SK-N-SH (cell line): ENCODE measurements at regions not wholly inside any gene's neighbourhood (a gene's known extent, or its start where the extent isn't known, plus 50 kb on each side); places are given as distances from the start of the nearest gene placed in this dataset.

Source experiments
- CTCF ChIA-PET: fragments of 300-600, 350-600 bp; formaldehyde crosslinking; extraction: SDS; loops from one replicate; lab custom pipeline; 2021; lab: Yijun Ruan, JAX
- POLR2A ChIA-PET: fragments of 350-600 bp; sonication (Branson Sonifier 250); formaldehyde crosslinking; extraction: SDS; loops from one replicate; lab custom pipeline; 2020; ENCODE audit warnings: antibody characterized with exemption, inconsistent platforms; lab: Yijun Ruan, JAX
- DNase-seq: peaks from one replicate; pipeline ENCODE4 v3.0.0; 2012
- H2AFZ ChIP-seq: fragments of 200-600 bp; sonication (generic); 2 replicates; pipeline ENCODE4 v1.8.1; 2016; ENCODE audit warnings: antibody characterized with exemption, mild to moderate bottlenecking, low read depth
- H3F3A ChIP-seq: fragments of 200-600 bp; sonication (generic); replicated peaks from 2 replicates; pipeline ENCODE3; 2016; ENCODE audit warnings: antibody characterized with exemption, mild to moderate bottlenecking; ENCODE audit not compliant: insufficient read depth
- H3K27ac ChIP-seq, 2 experiments: fragments of 200-500 bp in 1 of 2; fragments of 200-600 bp in 1 of 2; sonication (Bioruptor generic) in 1 of 2; sonication (generic), shearing (Covaris generic) in 1 of 2; 2 replicates each; pipeline versions ENCODE4 v1.5.1 to v1.6.1; 2014 to 2016; ENCODE audit warnings: low read depth in 2 of 2, inconsistent platforms in 1 of 2, low read length in 1 of 2, mild to moderate bottlenecking in 1 of 2, mixed read lengths in 1 of 2
- H3K27me3 ChIP-seq: fragments of 200-600 bp; sonication (generic), shearing (Covaris generic); 2 replicates; pipeline ENCODE4 v1.6.1; 2016; ENCODE audit warnings: mixed run types; ENCODE audit not compliant: insufficient read depth
- H3K36me3 ChIP-seq, 2 experiments: fragments of 200-500 bp in 1 of 2; fragments of 200-600 bp in 1 of 2; sonication (Bioruptor generic) in 1 of 2; sonication (generic) in 1 of 2; replicated peaks in 1 of 2; 2 replicates each; pipeline versions ENCODE3 to v1.5.1; 2014 to 2016; ENCODE audit warnings: low read length in 1 of 2, mild to moderate bottlenecking in 1 of 2; ENCODE audit not compliant: insufficient read depth in 2 of 2, control insufficient read depth in 1 of 2
- H3K4me1 ChIP-seq, 2 experiments: fragments of 200-500 bp in 1 of 2; fragments of 200-600 bp in 1 of 2; sonication (Bioruptor generic) in 1 of 2; sonication (generic), shearing (Covaris generic) in 1 of 2; 2 replicates each; pipeline versions ENCODE4 v1.5.1 to v1.6.1; 2014 to 2016; ENCODE audit warnings: low read depth in 1 of 2, low read length in 1 of 2, mixed run types in 1 of 2; ENCODE audit not compliant: insufficient read depth in 2 of 2, control insufficient read depth in 1 of 2
- H3K4me2 ChIP-seq: fragments of 200-600 bp; sonication (generic), shearing (Covaris generic); 2 replicates; pipeline ENCODE4 v1.6.1; 2017; ENCODE audit warnings: mixed run types
- H3K4me3 ChIP-seq, 2 experiments: fragments of 200-500 bp in 1 of 2; fragments of 200-600 bp in 1 of 2; sonication (Bioruptor generic) in 1 of 2; sonication (generic), shearing (Covaris generic) in 1 of 2; 2 replicates each; pipeline versions ENCODE4 v1.5.1 to v1.8.1; 2014 to 2016; ENCODE audit warnings: low read depth in 2 of 2, inconsistent platforms in 1 of 2, low read length in 1 of 2, mild to moderate bottlenecking in 1 of 2, mixed read lengths in 1 of 2, moderate library complexity in 1 of 2
- H3K79me2 ChIP-seq: fragments of 200-600 bp; sonication (generic); 2 replicates; pipeline ENCODE4 v1.8.1; 2017; ENCODE audit warnings: mild to moderate bottlenecking; ENCODE audit not compliant: insufficient read depth
- H3K9ac ChIP-seq: fragments of 200-600 bp; sonication (generic); 2 replicates; pipeline ENCODE4 v1.6.1; 2017; ENCODE audit warnings: mixed run types
- H3K9me2 ChIP-seq: fragments of 200-600 bp; sonication (generic); 2 replicates; pipeline ENCODE4 v1.6.1; 2017; ENCODE audit warnings: mixed run types
- H3K9me3 ChIP-seq: fragments of 200-600 bp; sonication (generic); 2 replicates; pipeline ENCODE4 v1.6.1; 2017; ENCODE audit warnings: mixed run types, mild to moderate bottlenecking, moderate library complexity
- H4K20me1 ChIP-seq: fragments of 200-600 bp; sonication (generic); 2 replicates; pipeline ENCODE4 v1.6.1; 2017; ENCODE audit warnings: mild to moderate bottlenecking, mixed run types; ENCODE audit not compliant: insufficient read depth
- FOXM1 ChIP-seq: IDR thresholded peaks from 2 replicates; pipeline ENCODE4 v1.4.0; 2012; ENCODE audit warnings: low read depth, mild to moderate bottlenecking
- GABPA ChIP-seq: IDR thresholded peaks from 2 replicates; pipeline ENCODE4 v1.4.0; 2012; ENCODE audit warnings: low read depth, mild to moderate bottlenecking
- MEF2A ChIP-seq: IDR thresholded peaks from 2 replicates; pipeline ENCODE4 v1.4.0; 2012; ENCODE audit warnings: low read depth, borderline replicate concordance
- MXI1 ChIP-seq: IDR thresholded peaks from 2 replicates; pipeline ENCODE4 v1.6.1; 2012; ENCODE audit warnings: mild to moderate bottlenecking, low read depth, low read length, improper control_type of control experiment
- NFIC ChIP-seq: IDR thresholded peaks from 2 replicates; pipeline ENCODE4 v1.4.0; 2012; ENCODE audit warnings: borderline replicate concordance
- POLR2AphosphoS5 ChIP-seq: IDR thresholded peaks from 2 replicates; pipeline ENCODE4 v1.6.1; 2012; ENCODE audit warnings: low read depth, low read length
- RAD21 ChIP-seq: IDR thresholded peaks from 2 replicates; pipeline ENCODE4 v1.6.1; 2012; ENCODE audit warnings: mild to moderate bottlenecking, low read length
- RCOR1 ChIP-seq: fragments of 150-350 bp; IDR thresholded peaks from 2 replicates; pipeline ENCODE4 v1.6.1; 2017; ENCODE audit warnings: antibody characterized with exemption, low read length
- RXRA ChIP-seq: IDR thresholded peaks from 2 replicates; pipeline ENCODE4 v1.4.0; 2012; ENCODE audit warnings: low read depth, mild to moderate bottlenecking, borderline replicate concordance
- SIN3A ChIP-seq: IDR thresholded peaks from 2 replicates; pipeline ENCODE4 v1.6.1; 2012; ENCODE audit warnings: low read depth, mild to moderate bottlenecking, low read length, moderate library complexity, borderline replicate concordance
- SMC3 ChIP-seq: IDR thresholded peaks from 2 replicates; pipeline ENCODE4 v1.6.1; 2012; ENCODE audit warnings: low read depth, low read length, improper control_type of control experiment
- TEAD4 ChIP-seq: IDR thresholded peaks from 2 replicates; pipeline ENCODE4 v1.4.0; 2012; ENCODE audit warnings: mild to moderate bottlenecking, borderline replicate concordance; ENCODE audit not compliant: insufficient read depth
- YY1 ChIP-seq: IDR thresholded peaks from 2 replicates; pipeline ENCODE4 v1.4.0; 2012; ENCODE audit warnings: low read depth, mild to moderate bottlenecking
- TF ChIP-seq, protein P1 (sequence below): fragments of 150-350 bp; IDR thresholded peaks from 2 replicates; pipeline ENCODE4 v1.6.1; 2017; ENCODE audit warnings: antibody characterized with exemption, low read length, low read depth, borderline replicate concordance
- TF ChIP-seq, protein P2 (sequence below): IDR thresholded peaks from 2 replicates; pipeline ENCODE4; 2012
- TF ChIP-seq, protein P3 (sequence below): fragments of 200-600 bp; sonication (generic); IDR thresholded peaks from 2 replicates; pipeline ENCODE4 v1.6.1; 2017; ENCODE audit warnings: antibody characterized with exemption, mild to moderate bottlenecking, moderate library complexity

DNA sequence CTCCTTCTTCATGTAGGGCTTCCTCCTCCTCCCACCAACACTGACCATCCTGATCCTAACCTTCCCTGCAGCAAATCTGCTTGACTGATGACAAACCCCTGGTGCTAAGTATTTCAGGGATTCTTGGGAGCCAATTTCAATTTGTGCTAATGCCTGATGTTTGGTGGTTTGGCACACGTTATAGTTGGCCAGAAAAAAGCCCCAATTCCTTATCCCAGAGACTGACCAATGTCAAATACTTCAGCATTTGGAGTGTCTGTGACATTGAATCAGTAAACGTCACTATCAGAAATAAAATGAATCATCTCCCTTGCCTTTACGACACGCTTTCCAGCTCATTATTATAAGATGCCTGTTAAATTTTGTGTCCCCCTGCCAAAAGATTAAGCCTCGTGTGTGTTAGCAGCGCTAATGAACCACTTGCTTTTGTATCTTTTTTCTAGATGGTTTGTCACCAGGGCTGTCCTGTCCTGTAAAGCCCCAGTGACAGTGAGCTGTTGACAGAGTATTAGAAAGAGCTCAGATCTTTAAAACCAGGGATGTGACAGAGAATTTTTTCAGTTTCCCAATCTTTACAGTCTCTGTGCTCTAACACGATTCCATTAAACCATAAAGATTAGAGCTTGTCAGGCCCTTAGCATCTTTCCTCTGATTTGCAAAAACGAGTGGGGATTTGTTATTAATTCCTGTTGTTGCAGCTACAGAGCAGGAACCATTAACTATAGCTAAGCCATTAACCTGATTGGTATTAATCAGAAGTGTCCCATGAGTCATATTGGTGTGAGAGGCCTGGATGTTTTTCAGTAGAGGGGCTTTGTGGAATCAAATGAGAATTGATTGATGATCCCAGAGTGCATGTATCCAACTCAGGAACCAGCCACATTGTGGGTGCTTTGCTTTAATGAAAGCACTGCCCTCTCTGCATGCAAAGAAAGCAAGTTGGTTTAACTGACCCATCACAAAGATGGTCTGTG lies 665.1 kb upstream of the PLXNA2 start (continued):
- TF ChIP-seq, protein P1, sequence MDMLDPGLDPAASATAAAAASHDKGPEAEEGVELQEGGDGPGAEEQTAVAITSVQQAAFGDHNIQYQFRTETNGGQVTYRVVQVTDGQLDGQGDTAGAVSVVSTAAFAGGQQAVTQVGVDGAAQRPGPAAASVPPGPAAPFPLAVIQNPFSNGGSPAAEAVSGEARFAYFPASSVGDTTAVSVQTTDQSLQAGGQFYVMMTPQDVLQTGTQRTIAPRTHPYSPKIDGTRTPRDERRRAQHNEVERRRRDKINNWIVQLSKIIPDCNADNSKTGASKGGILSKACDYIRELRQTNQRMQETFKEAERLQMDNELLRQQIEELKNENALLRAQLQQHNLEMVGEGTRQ = no peak
- TF ChIP-seq MEF2A (no peak), RAD21 (no peak), POLR2AphosphoS5 (no peak), SIN3A (no peak), GABPA (no peak), SMC3 (no peak)
- TF ChIP-seq, protein P2, sequence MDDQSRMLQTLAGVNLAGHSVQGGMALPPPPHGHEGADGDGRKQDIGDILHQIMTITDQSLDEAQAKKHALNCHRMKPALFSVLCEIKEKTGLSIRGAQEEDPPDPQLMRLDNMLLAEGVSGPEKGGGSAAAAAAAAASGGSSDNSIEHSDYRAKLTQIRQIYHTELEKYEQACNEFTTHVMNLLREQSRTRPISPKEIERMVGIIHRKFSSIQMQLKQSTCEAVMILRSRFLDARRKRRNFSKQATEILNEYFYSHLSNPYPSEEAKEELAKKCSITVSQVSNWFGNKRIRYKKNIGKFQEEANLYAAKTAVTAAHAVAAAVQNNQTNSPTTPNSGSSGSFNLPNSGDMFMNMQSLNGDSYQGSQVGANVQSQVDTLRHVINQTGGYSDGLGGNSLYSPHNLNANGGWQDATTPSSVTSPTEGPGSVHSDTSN = no peak
- TF ChIP-seq, protein P3, sequence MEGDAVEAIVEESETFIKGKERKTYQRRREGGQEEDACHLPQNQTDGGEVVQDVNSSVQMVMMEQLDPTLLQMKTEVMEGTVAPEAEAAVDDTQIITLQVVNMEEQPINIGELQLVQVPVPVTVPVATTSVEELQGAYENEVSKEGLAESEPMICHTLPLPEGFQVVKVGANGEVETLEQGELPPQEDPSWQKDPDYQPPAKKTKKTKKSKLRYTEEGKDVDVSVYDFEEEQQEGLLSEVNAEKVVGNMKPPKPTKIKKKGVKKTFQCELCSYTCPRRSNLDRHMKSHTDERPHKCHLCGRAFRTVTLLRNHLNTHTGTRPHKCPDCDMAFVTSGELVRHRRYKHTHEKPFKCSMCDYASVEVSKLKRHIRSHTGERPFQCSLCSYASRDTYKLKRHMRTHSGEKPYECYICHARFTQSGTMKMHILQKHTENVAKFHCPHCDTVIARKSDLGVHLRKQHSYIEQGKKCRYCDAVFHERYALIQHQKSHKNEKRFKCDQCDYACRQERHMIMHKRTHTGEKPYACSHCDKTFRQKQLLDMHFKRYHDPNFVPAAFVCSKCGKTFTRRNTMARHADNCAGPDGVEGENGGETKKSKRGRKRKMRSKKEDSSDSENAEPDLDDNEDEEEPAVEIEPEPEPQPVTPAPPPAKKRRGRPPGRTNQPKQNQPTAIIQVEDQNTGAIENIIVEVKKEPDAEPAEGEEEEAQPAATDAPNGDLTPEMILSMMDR = no peak
- TF ChIP-seq, all 33 proteins: peak for 0

DNA sequence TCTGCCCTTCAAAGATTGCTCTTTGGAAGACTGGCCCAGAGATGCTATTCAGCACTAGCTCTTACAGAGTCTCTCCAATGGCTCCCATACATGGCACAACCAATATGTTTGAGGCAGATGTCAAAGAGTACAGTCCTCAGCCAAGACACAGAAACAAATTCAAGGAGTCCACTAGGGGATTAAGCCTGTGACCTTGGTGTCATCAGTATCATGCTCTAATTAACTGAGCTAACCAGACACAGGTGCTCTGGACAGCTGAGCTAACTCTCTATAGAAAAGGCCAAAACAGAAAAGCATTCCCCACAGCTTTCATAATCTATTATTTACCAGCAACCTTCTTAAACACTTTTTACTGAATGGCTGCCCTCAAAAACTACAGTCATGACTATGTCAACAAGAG lies 666.0 kb upstream of the PLXNA2 start:
- no peak overlapping the region for H3K9ac ChIP-seq
- no peaks in the 10 kb centered on the region for H3K27me3 ChIP-seq
- H3K27ac ChIP-seq = no peak overlapping the region
- H3F3A ChIP-seq = no peaks in the 10 kb centered on the region
- POLR2A ChIA-PET = no interaction called here
- no peaks in the 10 kb centered on the region for H3K36me3 ChIP-seq
- no peak for TF ChIP-seq TEAD4
- TF ChIP-seq RCOR1 = no peak
- TF ChIP-seq FOXM1 = no peak
- no peak for TF ChIP-seq RXRA
- TF ChIP-seq RAD21 = no peak
- TF ChIP-seq YY1 = no peak
- TF ChIP-seq MEF2A = no peak
- no peak for TF ChIP-seq NFIC
- TF ChIP-seq MXI1 = no peak
- no peak for TF ChIP-seq GABPA
- TF ChIP-seq, all 33 proteins: peak for 0
- no peaks in the 10 kb centered on the region for H3K9me2 ChIP-seq
- H3K9me3 ChIP-seq = no peaks in the 10 kb centered on the region
- H3K4me3 ChIP-seq = no peak overlapping the region
- H2AFZ ChIP-seq = no peak overlapping the region
- no peaks in the 10 kb centered on the region; a peak in 1 of 4 replicates for H3K4me1 ChIP-seq
- H3K4me2 ChIP-seq = no peak overlapping the region
- no peaks in the 10 kb centered on the region for H4K20me1 ChIP-seq
- no peaks in the 10 kb centered on the region for H3K79me2 ChIP-seq
- CTCF ChIA-PET = interaction anchor here (1.9 kb wide), 1 partner anchor 258 kb away, joined by 5 read pairs; no protein-coding TSS in a partner anchor
- DNase-seq = no peak
